Prostate gland (tissue), 2 donors: ENCODE measurements at regions not wholly inside any gene's neighbourhood (a gene's known extent, or its start where the extent isn't known, plus 50 kb on each side); places are given as distances from the start of the nearest gene placed in this dataset.

Experiments
- DNase-seq: peaks from one replicate; pipeline ENCODE4 v3.0.0-alpha.2; 2019; ENCODE audit warnings: low spot score
- H3K27ac ChIP-seq, 2 donors: fragments of 200-600 bp; sonication (generic); 2 replicates each; pipeline ENCODE4 v1.5.1; 2017 to 2019
- H3K27me3 ChIP-seq: fragments of 200-600 bp; sonication (generic); replicated peaks from 2 replicates; pipeline ENCODE4 v1.5.1; 2019; ENCODE audit not compliant: insufficient read depth
- H3K36me3 ChIP-seq, 2 donors: fragments of 200-600 bp; sonication (generic); 1 replicate in 1 of 2; 2 replicates in 1 of 2; pipeline versions ENCODE4 v1.5.1 to v1.8.1; 2017 to 2019
- H3K4me1 ChIP-seq: fragments of 200-600 bp; sonication (generic); replicated peaks from 2 replicates; pipeline ENCODE4 v1.5.1; 2019
- H3K4me3 ChIP-seq, 2 donors: fragments of 200-600 bp; sonication (generic); 2 replicates each; pipeline ENCODE4 v1.5.1; 2017 to 2019
- H3K9me3 ChIP-seq: fragments of 200-600 bp; sonication (generic); 2 replicates; pipeline ENCODE4 v1.5.1; 2017
- POLR2A ChIP-seq: fragments of 450-650 bp; IDR thresholded peaks from one replicate; pipeline ENCODE4 v1.6.1; 2016; ENCODE audit warnings: antibody characterized with exemption, mild to moderate bottlenecking
- POLR2AphosphoS5 ChIP-seq: sonication (generic); formaldehyde crosslinking; IDR thresholded peaks from one replicate; pipeline ENCODE4 v1.6.1; 2017; ENCODE audit warnings: antibody characterized with exemption
- WGBS: methylation state at CpG from one replicate; pipeline ENCODE4 v1.1.5; 2018; 5-methylcytosine and 5-hydroxymethylcytosine counted together
- intact Hi-C: fragments of 100-400 bp; cut with DNase I; formaldehyde crosslinking; loops from one replicate; pipeline ENCODE4 v1.14.2; 2022
- TF ChIP-seq, protein P1 (sequence below), 4 experiments: fragments of 200-600 bp in 2 of 4; fragments of 450-650 bp in 2 of 4; sonication (generic) in 2 of 4; IDR thresholded peaks; 1 replicate in 3 of 4; 2 replicates in 1 of 4; pipeline ENCODE4 v1.5.1; 2016 to 2019; ENCODE audit warnings: antibody characterized with exemption in 4 of 4, mild to moderate bottlenecking in 2 of 4, moderate library complexity in 2 of 4

GRCh38 chr6:151704383-151704782 lies 103.1 kb upstream of the ESR1 start:
- DNase-seq = no peak
- H3K27ac ChIP-seq = no peak overlapping the region
- H3K36me3 ChIP-seq = no peaks in the 10 kb centered on the region
- H3K27me3 ChIP-seq = no peaks in the 10 kb centered on the region
- intact Hi-C loops = loop anchor here (10.0 kb wide), 1 partner anchor 560 kb away; no protein-coding TSS in a partner anchor
- 93% methylated on average over 5 of the region's 5 CpGs for WGBS
- no peak overlapping the region for H3K4me3 ChIP-seq
- TF ChIP-seq POLR2AphosphoS5 (no peak), POLR2A (no peak)
- no peaks in the 10 kb centered on the region for H3K9me3 ChIP-seq
- H3K4me1 ChIP-seq = no peaks in the 10 kb centered on the region

- DNase-seq = no peak
- no peak overlapping the region for H3K4me3 ChIP-seq
- no peaks in the 10 kb centered on the region for H3K4me1 ChIP-seq
- H3K9me3 ChIP-seq = no peaks in the 10 kb centered on the region
- no peaks in the 10 kb centered on the region for H3K36me3 ChIP-seq
- WGBS = 76% methylated on average over 6 of the region's 6 CpGs
- H3K27me3 ChIP-seq = no peaks in the 10 kb centered on the region
- TF ChIP-seq POLR2AphosphoS5 (no peak), POLR2A (no peak)
- TF ChIP-seq, protein P1, sequence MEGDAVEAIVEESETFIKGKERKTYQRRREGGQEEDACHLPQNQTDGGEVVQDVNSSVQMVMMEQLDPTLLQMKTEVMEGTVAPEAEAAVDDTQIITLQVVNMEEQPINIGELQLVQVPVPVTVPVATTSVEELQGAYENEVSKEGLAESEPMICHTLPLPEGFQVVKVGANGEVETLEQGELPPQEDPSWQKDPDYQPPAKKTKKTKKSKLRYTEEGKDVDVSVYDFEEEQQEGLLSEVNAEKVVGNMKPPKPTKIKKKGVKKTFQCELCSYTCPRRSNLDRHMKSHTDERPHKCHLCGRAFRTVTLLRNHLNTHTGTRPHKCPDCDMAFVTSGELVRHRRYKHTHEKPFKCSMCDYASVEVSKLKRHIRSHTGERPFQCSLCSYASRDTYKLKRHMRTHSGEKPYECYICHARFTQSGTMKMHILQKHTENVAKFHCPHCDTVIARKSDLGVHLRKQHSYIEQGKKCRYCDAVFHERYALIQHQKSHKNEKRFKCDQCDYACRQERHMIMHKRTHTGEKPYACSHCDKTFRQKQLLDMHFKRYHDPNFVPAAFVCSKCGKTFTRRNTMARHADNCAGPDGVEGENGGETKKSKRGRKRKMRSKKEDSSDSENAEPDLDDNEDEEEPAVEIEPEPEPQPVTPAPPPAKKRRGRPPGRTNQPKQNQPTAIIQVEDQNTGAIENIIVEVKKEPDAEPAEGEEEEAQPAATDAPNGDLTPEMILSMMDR (IDR thresholded peaks at IDR 0.05) = no peak
- H3K27ac ChIP-seq = no peak overlapping the region
- intact Hi-C loops = loop anchor here (10.0 kb wide), 1 partner anchor 559 kb away; no protein-coding TSS in a partner anchor
These were observed 101.3 kb upstream of the ESR1 start for GRCh38 chr6:151705993-151706733.

GRCh38 chr6:151709329-151709728 lies 98.2 kb upstream of the ESR1 start:
- no peaks in the 10 kb centered on the region for H3K27me3 ChIP-seq
- TF ChIP-seq, protein P1 (IDR thresholded peaks at IDR 0.05) = no peak
- TF ChIP-seq POLR2A (no peak), POLR2AphosphoS5 (no peak)
- intact Hi-C loops = loop anchor here (10.0 kb wide), 1 partner anchor 555 kb away; no protein-coding TSS in a partner anchor

DNA sequence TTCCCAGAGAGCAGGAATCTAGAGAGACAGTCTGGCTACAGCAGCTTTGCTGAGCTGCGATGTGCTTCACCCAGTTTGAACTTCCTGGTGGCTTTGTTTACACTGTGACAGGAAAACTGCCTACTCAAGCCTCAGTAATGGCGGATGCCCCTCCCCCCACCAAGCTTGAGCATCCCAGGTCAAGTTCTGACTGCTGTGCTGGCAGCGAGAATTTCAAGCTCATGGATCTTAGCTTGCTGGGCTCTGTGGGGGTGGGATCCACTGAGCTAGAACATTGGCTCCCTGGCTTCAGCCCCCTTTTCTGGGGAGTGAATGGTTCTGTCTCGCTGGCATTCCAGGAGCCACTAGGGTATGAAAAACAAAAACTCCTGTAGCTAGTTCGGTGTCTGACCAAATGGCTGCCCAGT lies 91.0 kb upstream of the ESR1 start:
- Histone ChIP-seq H3K9me3 (no peaks in the 10 kb centered on the region), H3K36me3 (no peaks in the 10 kb centered on the region), H3K4me3 (no peak overlapping the region), H3K4me1 (no peaks in the 10 kb centered on the region), H3K27ac (no peak overlapping the region), H3K27me3 (no peaks in the 10 kb centered on the region)
- intact Hi-C loops = no loop called here
- DNase-seq = no peak
- no peak for TF ChIP-seq POLR2AphosphoS5
- TF ChIP-seq, protein P1 (IDR thresholded peaks at IDR 0.05) = no peak
- no peak for TF ChIP-seq POLR2A
- WGBS = 56% methylated on average over 5 of the region's 5 CpGs

More at GRCh38 chr6:151709329-151709728, 98.2 kb upstream of the ESR1 start:
- Histone ChIP-seq H3K4me1 (no peaks in the 10 kb centered on the region), H3K27ac (no peak overlapping the region), H3K36me3 (no peaks in the 10 kb centered on the region), H3K9me3 (no peaks in the 10 kb centered on the region), H3K4me3 (no peak overlapping the region)
- no peak for DNase-seq
- WGBS = 90% methylated on average over 3 of the region's 3 CpGs

- TF ChIP-seq POLR2AphosphoS5 = no peak
- TF ChIP-seq, protein P1 (IDR thresholded peaks at IDR 0.05) = no peak
- no peak for TF ChIP-seq POLR2A
- Histone ChIP-seq H3K4me1 (no peaks in the 10 kb centered on the region), H3K4me3 (no peak overlapping the region), H3K9me3 (no peaks in the 10 kb centered on the region), H3K36me3 (no peaks in the 10 kb centered on the region), H3K27ac (no peak overlapping the region), H3K27me3 (no peaks in the 10 kb centered on the region)
- intact Hi-C loops = no loop called here
- no peak for DNase-seq
- 82% methylated on average over 5 of the region's 5 CpGs for WGBS
These were observed 88.4 kb upstream of the ESR1 start for GRCh38 chr6:151719070-151719469.
